ENCODE measurements at regions not wholly inside any gene's neighbourhood (a gene's known extent, or its start where the extent isn't known, plus 50 kb on each side); places are given as distances from the start of the nearest gene placed in this dataset.

DNA sequence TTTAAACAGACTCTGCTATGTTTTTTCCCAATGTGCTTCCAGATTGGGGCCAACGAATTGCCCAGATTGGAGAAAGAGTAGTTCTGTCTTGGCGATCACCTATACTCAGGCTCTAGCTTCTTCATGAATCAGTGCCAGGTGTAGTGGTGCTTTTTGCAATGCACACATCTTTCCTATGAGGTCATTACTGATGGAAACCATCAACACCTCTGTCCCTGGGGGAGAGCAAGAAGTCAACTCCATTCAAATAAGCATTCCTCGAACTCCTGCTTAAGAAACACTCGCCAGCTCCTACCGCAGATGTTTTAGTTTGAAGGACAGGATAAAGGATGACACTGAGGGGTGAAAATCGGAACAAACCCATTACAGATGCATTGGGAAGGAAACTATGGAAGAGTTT lies 156.5 kb upstream of the DKK2 start:
- no peaks in the 10 kb centered on the region for H3K9me3 ChIP-seq (ENCODE audit: control extremely low read depth in 1 of 3, control insufficient read depth in 2 of 3, insufficient read depth in 1 of 3, low read length in 2 of 3)
- 100% methylated on average over 2 of the region's 6 CpGs for whole genome bisulfite sequencing (ENCODE audit: insufficient coverage)
- intact Hi-C loops (cut with micrococcal nuclease) = no loop called here
- no peak overlapping the region for H3K9ac ChIP-seq (ENCODE audit: low read length)
- H3K4me1 ChIP-seq (ENCODE audit: control insufficient read depth in 2 of 2, insufficient read depth in 2 of 2, low read length in 2 of 2) = no peaks in the 10 kb centered on the region
- H3K27me3 Mint-ChIP-seq = no peaks in the 10 kb centered on the region
- H4K20me1 ChIP-seq (ENCODE audit: control insufficient read depth, insufficient read depth, low read length, poor library complexity, severe bottlenecking) = no peaks in the 10 kb centered on the region
- DNase-seq (no peak), ATAC-seq (ENCODE audit: low read depth) (no peak)
- TF ChIP-seq, protein P1, sequence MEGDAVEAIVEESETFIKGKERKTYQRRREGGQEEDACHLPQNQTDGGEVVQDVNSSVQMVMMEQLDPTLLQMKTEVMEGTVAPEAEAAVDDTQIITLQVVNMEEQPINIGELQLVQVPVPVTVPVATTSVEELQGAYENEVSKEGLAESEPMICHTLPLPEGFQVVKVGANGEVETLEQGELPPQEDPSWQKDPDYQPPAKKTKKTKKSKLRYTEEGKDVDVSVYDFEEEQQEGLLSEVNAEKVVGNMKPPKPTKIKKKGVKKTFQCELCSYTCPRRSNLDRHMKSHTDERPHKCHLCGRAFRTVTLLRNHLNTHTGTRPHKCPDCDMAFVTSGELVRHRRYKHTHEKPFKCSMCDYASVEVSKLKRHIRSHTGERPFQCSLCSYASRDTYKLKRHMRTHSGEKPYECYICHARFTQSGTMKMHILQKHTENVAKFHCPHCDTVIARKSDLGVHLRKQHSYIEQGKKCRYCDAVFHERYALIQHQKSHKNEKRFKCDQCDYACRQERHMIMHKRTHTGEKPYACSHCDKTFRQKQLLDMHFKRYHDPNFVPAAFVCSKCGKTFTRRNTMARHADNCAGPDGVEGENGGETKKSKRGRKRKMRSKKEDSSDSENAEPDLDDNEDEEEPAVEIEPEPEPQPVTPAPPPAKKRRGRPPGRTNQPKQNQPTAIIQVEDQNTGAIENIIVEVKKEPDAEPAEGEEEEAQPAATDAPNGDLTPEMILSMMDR (IDR thresholded peaks at IDR 0.05) = no peak
- no peak for TF ChIP-seq EZH2 (IDR thresholded peaks at IDR 0.05; ENCODE audit: borderline replicate concordance, insufficient read depth, low read depth, low read length, poor library complexity, severe bottlenecking)
- H3K4me2 ChIP-seq (replicated peaks; ENCODE audit: low read depth, low read length, poor library complexity, severe bottlenecking) = no peak overlapping the region
- no peaks in the 10 kb centered on the region for H3K9me3 Mint-ChIP-seq (ENCODE audit: insufficient read depth)
- no peaks in the 10 kb centered on the region for H3K36me3 ChIP-seq (replicated peaks in 1 of 2; ENCODE audit: control extremely low read depth in 1 of 2, control insufficient read depth in 1 of 2, extremely low read depth in 1 of 2, insufficient read depth in 2 of 2, low read length in 1 of 2)
- H3K27ac Mint-ChIP-seq = no peak overlapping the region
- H2AFZ ChIP-seq (ENCODE audit: insufficient read depth, low read depth, low read length, poor library complexity, severe bottlenecking) = no peak overlapping the region
- H3K4me3 ChIP-seq (ENCODE audit: control extremely low read depth in 1 of 5, extremely low read depth in 1 of 5, insufficient read depth in 1 of 5, low read depth in 2 of 5, low read length in 4 of 5) = no peak overlapping the region
- no peaks in the 10 kb centered on the region for H3K4me1 Mint-ChIP-seq
- no peak overlapping the region for H3K4me3 Mint-ChIP-seq
- no peak overlapping the region for H3K27ac ChIP-seq (ENCODE audit: low read length in 2 of 2)
- H3K27me3 ChIP-seq (replicated peaks in 1 of 4; ENCODE audit: control extremely low read depth in 1 of 4, control insufficient read depth in 3 of 4, insufficient read depth in 4 of 4, low read length in 3 of 4) = no peaks in the 10 kb centered on the region
- POLR2A ChIA-PET = no interaction called here
- CTCF ChIA-PET = no interaction called here
- H3K79me2 ChIP-seq (ENCODE audit: control insufficient read depth, insufficient read depth, low read length) = no peaks in the 10 kb centered on the region

DNA sequence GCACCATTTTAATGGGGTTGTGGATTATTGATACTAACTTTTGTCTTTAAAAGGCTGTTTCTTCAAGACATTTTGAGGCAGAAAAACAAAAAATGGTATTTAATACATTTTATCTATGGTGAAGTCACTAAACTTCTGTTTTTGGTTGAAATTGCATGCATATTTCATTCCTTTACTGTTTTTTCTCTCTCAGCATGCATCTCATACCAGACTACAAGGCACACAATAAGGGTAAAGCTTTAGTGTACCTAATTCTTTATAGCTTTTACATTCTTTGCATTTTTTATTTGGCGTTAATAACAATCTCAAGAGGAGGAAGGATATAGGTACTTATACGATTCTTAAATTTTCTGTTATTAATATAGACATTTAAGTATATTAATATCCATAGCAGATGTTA lies 151.0 kb upstream of the DKK2 start:
- Mint-ChIP-seq H3K9me3 (ENCODE audit: insufficient read depth) (no peaks in the 10 kb centered on the region), H3K27me3 (no peaks in the 10 kb centered on the region), H3K27ac (no peak overlapping the region), H3K4me3 (no peak overlapping the region), H3K4me1 (no peaks in the 10 kb centered on the region)
- TF ChIP-seq, protein P1 (IDR thresholded peaks at IDR 0.05) = no peak
- no peak for TF ChIP-seq EZH2 (IDR thresholded peaks at IDR 0.05; ENCODE audit: borderline replicate concordance, insufficient read depth, low read depth, low read length, poor library complexity, severe bottlenecking)
- Histone ChIP-seq H3K9me3 (ENCODE audit: control extremely low read depth in 1 of 3, control insufficient read depth in 2 of 3, insufficient read depth in 1 of 3, low read length in 2 of 3) (no peaks in the 10 kb centered on the region), H3K79me2 (ENCODE audit: control insufficient read depth, insufficient read depth, low read length) (no peaks in the 10 kb centered on the region), H2AFZ (ENCODE audit: insufficient read depth, low read depth, low read length, poor library complexity, severe bottlenecking) (no peak overlapping the region), H3K4me2 (replicated peaks; ENCODE audit: low read depth, low read length, poor library complexity, severe bottlenecking) (no peak overlapping the region), H3K4me3 (ENCODE audit: control extremely low read depth in 1 of 5, extremely low read depth in 1 of 5, insufficient read depth in 1 of 5, low read depth in 2 of 5, low read length in 4 of 5) (no peak overlapping the region), H4K20me1 (ENCODE audit: control insufficient read depth, insufficient read depth, low read length, poor library complexity, severe bottlenecking) (no peaks in the 10 kb centered on the region), H3K27me3 (replicated peaks in 1 of 4; ENCODE audit: control extremely low read depth in 1 of 4, control insufficient read depth in 3 of 4, insufficient read depth in 4 of 4, low read length in 3 of 4) (no peaks in the 10 kb centered on the region), H3K36me3 (replicated peaks in 1 of 2; ENCODE audit: control extremely low read depth in 1 of 2, control insufficient read depth in 1 of 2, extremely low read depth in 1 of 2, insufficient read depth in 2 of 2, low read length in 1 of 2) (no peaks in the 10 kb centered on the region), H3K27ac (ENCODE audit: low read length in 2 of 2) (no peak overlapping the region), H3K9ac (ENCODE audit: low read length) (no peak overlapping the region), H3K4me1 (ENCODE audit: control insufficient read depth in 2 of 2, insufficient read depth in 2 of 2, low read length in 2 of 2) (no peaks in the 10 kb centered on the region)
- intact Hi-C loops (cut with micrococcal nuclease) = loop anchor here (10.0 kb wide), 1 partner anchor 548 kb away; no protein-coding TSS in a partner anchor
- ATAC-seq (ENCODE audit: low read depth) = no peak
- ChIA-PET CTCF (no interaction called here), POLR2A (no interaction called here)
- WGBS (ENCODE audit: insufficient coverage) = no CpG with 5 or more reads among the region's 2 CpGs
- no peak for DNase-seq

Measured in B cell (primary cell).